ENCODE measurements at regions not wholly inside any gene's neighbourhood (a gene's known extent, or its start where the extent isn't known, plus 50 kb on each side); places are given as distances from the start of the nearest gene placed in this dataset.

DNA sequence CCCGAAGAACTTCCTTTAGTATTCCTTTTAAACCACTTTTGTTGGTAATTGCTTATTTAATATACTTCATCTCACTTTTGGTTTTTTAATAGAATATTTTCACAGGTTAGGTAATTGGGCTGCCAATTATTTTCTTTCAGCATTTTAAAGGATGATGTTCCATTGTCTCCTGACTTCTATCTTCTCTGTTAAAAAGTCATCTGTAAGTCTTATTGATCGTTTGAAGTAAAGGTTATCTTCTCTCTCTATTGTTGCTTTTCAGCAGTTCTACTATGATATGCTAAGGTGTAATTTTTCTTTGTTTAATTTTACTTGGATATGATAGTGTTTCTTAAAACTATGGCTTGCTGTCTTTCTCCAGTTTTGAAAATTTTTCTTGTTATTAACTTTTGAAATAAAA is 307.5 kb downstream of the MAP2K4 start:
- Histone ChIP-seq H3K4me1 (ENCODE audit: insufficient read depth, low read length) (no peaks in the 10 kb centered on the region), H2AK5ac (ENCODE audit: insufficient read length, low read length) (no peak overlapping the region), H3K79me1 (ENCODE audit: insufficient read depth, low read depth, low read length, poor library complexity, severe bottlenecking) (no peaks in the 10 kb centered on the region), H3K9ac (ENCODE audit: extremely low read depth, insufficient read length, low read length) (no peak overlapping the region), H2AFZ (ENCODE audit: low read length) (no peak overlapping the region), H3K79me2 (ENCODE audit: insufficient read depth, low read length) (no peaks in the 10 kb centered on the region), H3K23ac (ENCODE audit: insufficient read length, low read depth, low read length) (no peak overlapping the region), H3K27ac (ENCODE audit: insufficient read length, low read depth, low read length) (no peak overlapping the region), H3K4ac (ENCODE audit: low read depth, low read length) (no peak overlapping the region), H3K14ac (ENCODE audit: insufficient read depth, low read length) (no peak overlapping the region), H2BK20ac (ENCODE audit: low read depth, low read length, poor library complexity, severe bottlenecking) (no peak overlapping the region), H2BK5ac (ENCODE audit: insufficient read length, low read length) (no peak overlapping the region), H3K4me2 (ENCODE audit: insufficient read depth, insufficient read length, low read length) (no peak overlapping the region), H3K23me2 (ENCODE audit: insufficient read length, low read depth, low read length, poor library complexity, severe bottlenecking) (no peaks in the 10 kb centered on the region), H4K5ac (ENCODE audit: insufficient read length, low read depth, low read length) (no peak overlapping the region), H3T11ph (ENCODE audit: low read length) (no peak overlapping the region), H4K91ac (ENCODE audit: insufficient read length, low read depth, low read length) (no peak overlapping the region), H3K18ac (ENCODE audit: insufficient read length, low read depth, low read length) (no peak overlapping the region), H2BK15ac (ENCODE audit: low read depth, low read length) (no peak overlapping the region), H4K8ac (replicated peaks; ENCODE audit: insufficient read length, low read depth, low read length) (no peak overlapping the region), H4K20me1 (ENCODE audit: control insufficient read depth, insufficient read depth, insufficient read length) (no peaks in the 10 kb centered on the region), H2BK120ac (ENCODE audit: low read depth, low read length, poor library complexity, severe bottlenecking) (no peak overlapping the region), H3K27me3 (ENCODE audit: insufficient read depth, low read length) (no peaks in the 10 kb centered on the region), H2BK12ac (ENCODE audit: insufficient read length, low read depth, low read length) (no peak overlapping the region), H3K9me3 (ENCODE audit: control insufficient read depth, low read depth, low read length) (no peaks in the 10 kb centered on the region), H3K56ac (ENCODE audit: insufficient read length, low read depth, low read length) (no peak overlapping the region)
- Mint-ChIP-seq H3K4me3 (no peak overlapping the region), H3K9me3 (peaks cover 39 to 50% of the 10 kb centered on the region in 2 experiments), H3K27ac (no peak overlapping the region), H3K4me1 (no peaks in the 10 kb centered on the region), H3K36me3 (ENCODE audit: insufficient read depth in 1 of 3, low read depth in 3 of 3) (peaks cover 7 to 24% (median 10%) of the 10 kb centered on the region in 3 experiments), H3K27me3 (ENCODE audit: low read depth) (no peaks in the 10 kb centered on the region; the same call in none of the 2 replicates)
- no peak for DNase-seq
- WGBS (ENCODE audit: extremely low coverage, insufficient read length, low lambda C conversion rate) = no CpG with 5 or more reads among the region's 2 CpGs
- TF ChIP-seq, protein P1, sequence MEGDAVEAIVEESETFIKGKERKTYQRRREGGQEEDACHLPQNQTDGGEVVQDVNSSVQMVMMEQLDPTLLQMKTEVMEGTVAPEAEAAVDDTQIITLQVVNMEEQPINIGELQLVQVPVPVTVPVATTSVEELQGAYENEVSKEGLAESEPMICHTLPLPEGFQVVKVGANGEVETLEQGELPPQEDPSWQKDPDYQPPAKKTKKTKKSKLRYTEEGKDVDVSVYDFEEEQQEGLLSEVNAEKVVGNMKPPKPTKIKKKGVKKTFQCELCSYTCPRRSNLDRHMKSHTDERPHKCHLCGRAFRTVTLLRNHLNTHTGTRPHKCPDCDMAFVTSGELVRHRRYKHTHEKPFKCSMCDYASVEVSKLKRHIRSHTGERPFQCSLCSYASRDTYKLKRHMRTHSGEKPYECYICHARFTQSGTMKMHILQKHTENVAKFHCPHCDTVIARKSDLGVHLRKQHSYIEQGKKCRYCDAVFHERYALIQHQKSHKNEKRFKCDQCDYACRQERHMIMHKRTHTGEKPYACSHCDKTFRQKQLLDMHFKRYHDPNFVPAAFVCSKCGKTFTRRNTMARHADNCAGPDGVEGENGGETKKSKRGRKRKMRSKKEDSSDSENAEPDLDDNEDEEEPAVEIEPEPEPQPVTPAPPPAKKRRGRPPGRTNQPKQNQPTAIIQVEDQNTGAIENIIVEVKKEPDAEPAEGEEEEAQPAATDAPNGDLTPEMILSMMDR (conservative IDR thresholded peaks at IDR 0.05) = no peak

Measured in H9 (cell line).